Thoracic aorta (tissue), 2 donors: ENCODE measurements at regions not wholly inside any gene's neighbourhood (a gene's known extent, or its start where the extent isn't known, plus 50 kb on each side); places are given as distances from the start of the nearest gene placed in this dataset.

Experiments used
- ATAC-seq: fragments of 150-250 bp; one replicate; pipeline ENCODE4 v1.8.0; 2017; ENCODE audit warnings: low read depth; ENCODE audit not compliant: insufficient number of reproducible peaks, low FRiP score
- DNase-seq: peaks from one replicate; pipeline ENCODE4 v3.0.0-alpha.2; 2020; ENCODE audit warnings: low spot score
- H3K27ac ChIP-seq, 2 donors: fragments of 200-600 bp; sonication (generic); 1 replicate in 1 of 2; 2 replicates in 1 of 2; pipeline ENCODE4 v1.5.1; 2016; ENCODE audit warnings: mild to moderate bottlenecking in 2 of 2, moderate library complexity in 2 of 2
- H3K27me3 ChIP-seq: fragments of 200-600 bp; sonication (generic); replicated peaks from 2 replicates; pipeline ENCODE4 v1.6.0; 2016; ENCODE audit warnings: mild to moderate bottlenecking; ENCODE audit not compliant: insufficient read depth
- H3K36me3 ChIP-seq: fragments of 200-600 bp; sonication (generic); one replicate; pipeline ENCODE4 v1.5.1; 2016
- H3K4me1 ChIP-seq, 2 donors: fragments of 200-600 bp; sonication (generic); 1 replicate in 1 of 2; 2 replicates in 1 of 2; pipeline versions ENCODE4 v1.5.1 to v1.6.0; 2016; ENCODE audit warnings: low read depth in 2 of 2, mild to moderate bottlenecking in 1 of 2; ENCODE audit not compliant: control insufficient read depth in 1 of 2
- H3K4me3 ChIP-seq: fragments of 200-600 bp; sonication (generic); 2 replicates; pipeline ENCODE4 v1.5.1; 2016; ENCODE audit warnings: mild to moderate bottlenecking
- H3K9me3 ChIP-seq: fragments of 200-600 bp; sonication (generic); 2 replicates; pipeline ENCODE4 v1.5.1; 2016
- TF ChIP-seq, protein P1 (sequence below): fragments of 200-600 bp; sonication (generic); IDR thresholded peaks from one replicate; pipeline ENCODE4 v1.5.1; 2019; ENCODE audit warnings: antibody characterized with exemption

DNA sequence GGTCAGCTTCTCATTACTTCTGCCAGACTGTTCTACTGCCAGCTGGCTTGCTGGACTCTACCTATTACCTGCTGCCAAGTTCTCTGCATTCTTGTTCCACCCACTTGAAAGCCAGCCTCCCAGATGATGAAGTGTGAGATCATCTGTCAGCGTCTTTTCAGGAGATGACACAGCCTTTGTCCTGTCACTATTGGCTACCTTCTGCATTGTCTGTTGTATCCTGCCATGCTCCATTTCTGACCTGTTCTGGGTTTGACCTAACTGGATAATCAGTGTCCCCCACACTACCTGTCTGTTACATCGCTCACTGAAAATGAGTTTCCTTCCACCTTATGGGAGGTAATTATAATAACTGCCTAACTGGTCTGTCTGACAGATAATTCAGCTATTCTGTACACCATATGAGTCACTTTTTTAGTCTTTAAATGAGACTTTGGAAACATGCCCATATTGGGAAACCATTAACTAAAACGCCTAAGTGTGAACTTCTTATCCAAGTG, 520.6 kb downstream of the METTL4 start:
- H3K36me3 ChIP-seq, result no peaks in the 10 kb centered on the region
- no peak for ATAC-seq
- TF ChIP-seq, protein P1, sequence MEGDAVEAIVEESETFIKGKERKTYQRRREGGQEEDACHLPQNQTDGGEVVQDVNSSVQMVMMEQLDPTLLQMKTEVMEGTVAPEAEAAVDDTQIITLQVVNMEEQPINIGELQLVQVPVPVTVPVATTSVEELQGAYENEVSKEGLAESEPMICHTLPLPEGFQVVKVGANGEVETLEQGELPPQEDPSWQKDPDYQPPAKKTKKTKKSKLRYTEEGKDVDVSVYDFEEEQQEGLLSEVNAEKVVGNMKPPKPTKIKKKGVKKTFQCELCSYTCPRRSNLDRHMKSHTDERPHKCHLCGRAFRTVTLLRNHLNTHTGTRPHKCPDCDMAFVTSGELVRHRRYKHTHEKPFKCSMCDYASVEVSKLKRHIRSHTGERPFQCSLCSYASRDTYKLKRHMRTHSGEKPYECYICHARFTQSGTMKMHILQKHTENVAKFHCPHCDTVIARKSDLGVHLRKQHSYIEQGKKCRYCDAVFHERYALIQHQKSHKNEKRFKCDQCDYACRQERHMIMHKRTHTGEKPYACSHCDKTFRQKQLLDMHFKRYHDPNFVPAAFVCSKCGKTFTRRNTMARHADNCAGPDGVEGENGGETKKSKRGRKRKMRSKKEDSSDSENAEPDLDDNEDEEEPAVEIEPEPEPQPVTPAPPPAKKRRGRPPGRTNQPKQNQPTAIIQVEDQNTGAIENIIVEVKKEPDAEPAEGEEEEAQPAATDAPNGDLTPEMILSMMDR, result no peak

DNA sequence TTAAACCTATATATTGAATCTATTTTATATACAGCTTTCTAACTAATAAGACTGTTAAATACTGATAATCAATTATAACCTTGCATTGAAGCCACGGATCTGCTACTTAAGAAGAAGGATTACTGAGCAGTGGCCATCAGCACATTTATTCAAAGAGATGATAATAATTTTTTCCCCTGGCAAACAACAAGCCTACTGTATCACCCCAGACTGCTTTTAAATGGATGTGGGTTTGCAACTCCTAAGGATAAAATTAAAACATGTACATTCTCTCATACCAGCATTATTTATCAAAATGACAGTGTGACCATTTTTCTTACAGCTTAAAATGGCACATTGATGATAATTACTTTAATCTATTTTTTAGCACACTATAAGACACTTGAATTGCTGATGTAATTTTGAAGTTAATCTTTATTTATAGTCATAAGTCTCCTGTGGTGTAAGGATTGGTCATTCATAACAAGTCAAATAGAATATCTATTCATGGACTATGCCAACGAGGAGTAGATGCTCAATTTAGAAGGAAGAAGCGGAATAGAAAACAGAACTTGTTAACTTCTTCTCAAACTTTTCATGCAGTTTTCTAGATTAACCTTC, 517.7 kb downstream of the METTL4 start:
- no peak overlapping the region for H3K4me3 ChIP-seq
- H3K27me3 ChIP-seq, result no peaks in the 10 kb centered on the region
- no peak for DNase-seq
- TF ChIP-seq, protein P1, result no peak
- no peak for ATAC-seq
- no peak overlapping the region for H3K27ac ChIP-seq
- H3K36me3 ChIP-seq, result no peaks in the 10 kb centered on the region
- no peaks in the 10 kb centered on the region for H3K9me3 ChIP-seq
- no peaks in the 10 kb centered on the region for H3K4me1 ChIP-seq

More for the DNA sequence above, 520.6 kb downstream of the METTL4 start:
- Histone ChIP-seq H3K27me3 (no peaks in the 10 kb centered on the region), H3K4me3 (no peak overlapping the region), H3K9me3 (no peaks in the 10 kb centered on the region), H3K27ac (no peak overlapping the region), H3K4me1 (no peaks in the 10 kb centered on the region)
- DNase-seq, result no peak

DNA sequence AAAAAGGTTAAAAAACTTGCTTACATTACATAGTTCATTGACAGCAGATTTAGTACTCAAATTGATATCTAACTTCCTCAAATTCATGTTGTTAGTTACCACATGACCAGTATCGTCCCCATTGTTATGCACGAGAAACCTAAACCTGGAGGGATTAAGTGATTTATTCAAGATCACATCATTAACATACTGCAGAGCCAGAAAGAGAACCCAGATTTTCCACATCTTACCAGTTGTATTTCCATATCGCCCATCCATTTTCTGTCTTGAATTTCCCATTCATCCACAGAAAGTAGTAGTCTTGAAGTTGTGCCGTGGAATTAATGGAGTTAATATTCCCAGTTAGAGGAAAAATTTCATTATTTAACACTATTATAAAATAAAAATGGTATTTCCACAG, 512.0 kb downstream of the METTL4 start:
- no peaks in the 10 kb centered on the region for H3K27me3 ChIP-seq
- H3K9me3 ChIP-seq, result no peaks in the 10 kb centered on the region
- no peaks in the 10 kb centered on the region for H3K4me1 ChIP-seq
- TF ChIP-seq, protein P1, result no peak
- no peak overlapping the region for H3K27ac ChIP-seq
- no peak for DNase-seq
- ATAC-seq, result no peak
- H3K36me3 ChIP-seq, result no peaks in the 10 kb centered on the region
- no peak overlapping the region for H3K4me3 ChIP-seq

DNA sequence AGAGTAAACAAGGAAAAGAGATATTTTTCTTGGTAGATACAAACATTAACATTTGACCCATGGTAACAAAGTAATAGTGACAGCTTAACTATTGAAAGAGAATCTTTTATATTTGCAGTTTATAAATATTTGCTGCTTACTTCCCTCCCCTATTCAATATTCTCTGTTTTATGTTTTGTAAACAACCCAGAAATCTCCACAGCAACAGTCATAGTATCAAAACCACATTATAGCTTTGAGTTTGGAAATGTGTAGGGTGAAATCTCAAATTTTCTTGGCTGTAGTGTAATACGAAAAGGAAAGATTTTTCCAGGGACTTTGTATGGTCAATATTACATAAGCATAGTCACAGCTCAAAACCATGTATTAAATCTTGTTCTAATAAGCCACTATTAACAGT, 511.2 kb downstream of the METTL4 start:
- no peak overlapping the region for H3K4me3 ChIP-seq
- TF ChIP-seq, protein P1, result no peak
- H3K36me3 ChIP-seq, result no peaks in the 10 kb centered on the region
- H3K27me3 ChIP-seq, result no peaks in the 10 kb centered on the region
- H3K27ac ChIP-seq, result no peak overlapping the region
- H3K4me1 ChIP-seq, result no peaks in the 10 kb centered on the region
- DNase-seq, result no peak
- no peak for ATAC-seq
- no peaks in the 10 kb centered on the region for H3K9me3 ChIP-seq

DNA sequence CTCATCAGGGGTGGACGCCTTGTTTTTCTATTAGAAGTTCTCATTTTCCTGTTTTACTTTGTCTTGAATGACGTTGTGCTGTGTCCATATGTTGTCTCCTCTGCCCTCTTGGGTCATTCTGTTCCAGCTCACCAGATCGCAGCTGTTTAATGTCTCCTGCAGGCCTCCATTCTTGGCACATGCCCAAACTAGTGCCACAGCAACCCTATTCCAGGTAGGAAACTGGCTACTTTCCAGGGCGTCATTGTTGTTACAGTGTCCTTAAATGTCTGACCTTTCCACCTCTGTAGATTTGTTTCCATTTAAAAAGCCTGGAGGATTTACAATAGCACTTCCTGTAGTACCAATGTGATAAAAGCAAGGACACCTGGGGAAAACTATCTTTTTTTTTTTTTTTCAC, 500.7 kb downstream of the METTL4 start:
- Histone ChIP-seq H3K4me3 (no peak overlapping the region), H3K36me3 (no peaks in the 10 kb centered on the region), H3K4me1 (no peaks in the 10 kb centered on the region), H3K9me3 (no peaks in the 10 kb centered on the region), H3K27me3 (no peaks in the 10 kb centered on the region), H3K27ac (no peak overlapping the region)
- TF ChIP-seq, protein P1, result no peak
- no peak for DNase-seq
- ATAC-seq, result no peak
